GM19452 (cell line): ENCODE measurements at regions not wholly inside any gene's neighbourhood (a gene's known extent, or its start where the extent isn't known, plus 50 kb on each side); places are given as distances from the start of the nearest gene placed in this dataset.
"Not testable (repeated sequence)": the region's sequence is repeated elsewhere in the genome, so short reads cannot be mapped to it uniquely, and the experiment has no call there.

ENCODE experiments used
- ATAC-seq: cut with Tn5 transposase; IDR thresholded peaks from one replicate; pipeline ENCODE4 v1.9.1; 2021; ENCODE audit not compliant: unreplicated experiment

DNA sequence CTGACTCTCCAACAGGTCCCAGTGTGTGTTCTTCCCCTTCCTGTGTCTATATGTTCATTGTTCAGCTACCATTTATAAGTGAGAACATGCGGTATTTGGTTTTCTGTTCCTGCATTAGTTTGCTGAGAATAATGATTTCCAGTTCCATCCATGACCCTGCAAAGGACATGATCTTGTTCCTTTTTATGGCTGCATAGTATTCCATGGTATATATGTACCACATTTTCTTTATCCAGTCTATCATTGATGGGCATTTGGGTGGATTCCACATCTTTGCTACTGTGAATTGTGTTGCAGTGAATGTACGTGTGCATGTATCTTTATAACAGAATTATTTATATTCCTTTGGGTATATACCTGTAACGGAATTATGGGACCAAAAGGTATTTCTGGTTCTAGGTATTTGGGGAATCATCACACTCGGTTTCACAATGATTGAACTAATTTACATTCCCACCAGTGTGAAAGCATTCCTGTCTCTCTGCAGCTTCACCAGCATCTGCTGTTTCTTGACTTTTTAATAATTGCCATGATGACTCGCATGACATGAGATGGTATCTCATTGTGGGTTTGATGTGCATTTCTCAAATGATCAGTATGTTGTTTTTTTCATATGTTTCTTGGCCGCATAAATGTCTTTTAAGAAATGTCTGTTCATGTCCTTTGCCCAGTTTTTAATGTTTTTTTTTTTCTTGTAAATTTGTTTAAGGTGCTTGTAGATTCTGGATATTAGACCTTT lies 60.2 kb downstream of the LSMEM1 start:
- no peak for ATAC-seq

DNA sequence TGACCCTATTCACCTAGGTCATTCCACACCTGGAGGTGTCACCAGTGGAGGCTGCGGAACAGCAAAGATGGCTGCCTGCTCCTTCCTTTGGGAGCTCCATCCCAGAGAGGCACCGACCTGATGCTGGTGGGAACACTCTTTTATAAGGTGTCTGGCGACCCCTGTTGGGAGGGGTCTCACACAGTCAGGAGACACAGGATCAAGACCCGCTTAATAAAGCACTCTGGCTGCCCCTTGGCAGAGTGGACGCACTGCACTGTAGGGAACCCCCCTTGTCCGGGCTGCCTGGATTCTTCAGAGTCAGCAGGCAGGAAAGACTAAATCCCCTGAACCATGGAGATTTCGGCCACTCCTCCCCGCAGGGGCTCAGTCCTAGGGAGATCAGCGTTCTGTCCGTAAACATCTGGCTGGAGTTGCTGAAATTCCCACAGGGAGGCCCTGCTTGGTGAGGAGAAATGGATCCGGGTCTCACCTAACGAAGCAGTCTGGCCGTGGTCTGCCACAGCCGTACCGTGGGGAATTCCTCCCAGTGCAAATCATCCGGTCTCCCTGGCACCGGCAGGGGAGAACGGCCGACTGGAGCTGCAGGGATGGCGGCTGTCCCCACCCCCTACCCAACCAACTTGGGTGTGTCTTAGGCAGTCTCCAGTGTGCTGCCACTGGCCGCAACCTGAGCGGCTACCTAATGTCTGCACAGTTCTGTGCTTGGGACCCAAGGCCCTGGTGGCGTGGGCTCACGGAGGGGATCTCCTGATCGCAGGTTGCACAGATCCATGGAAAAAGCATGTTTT lies 66.1 kb downstream of the LSMEM1 start:
- ATAC-seq: no peak

DNA sequence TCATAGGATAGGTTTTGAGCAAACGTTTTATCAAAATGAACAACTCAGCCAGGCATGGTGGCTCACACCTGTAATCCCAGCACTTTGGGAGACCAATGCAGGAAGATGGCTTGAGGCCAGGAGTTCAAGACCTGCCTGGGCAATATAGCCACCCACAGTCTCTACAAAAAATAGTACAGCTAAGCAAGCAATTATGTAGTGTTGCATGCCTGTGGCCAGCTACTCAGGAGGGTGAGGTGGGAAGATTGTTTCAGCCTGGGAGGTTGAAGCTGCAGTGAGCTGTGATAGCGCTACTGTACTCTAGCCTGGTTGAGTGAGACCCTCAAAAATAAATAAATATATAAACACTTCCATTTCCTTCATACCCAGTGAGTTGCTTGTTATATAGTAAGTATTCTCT lies 67.1 kb downstream of the LSMEM1 start:
- no peak for ATAC-seq

DNA sequence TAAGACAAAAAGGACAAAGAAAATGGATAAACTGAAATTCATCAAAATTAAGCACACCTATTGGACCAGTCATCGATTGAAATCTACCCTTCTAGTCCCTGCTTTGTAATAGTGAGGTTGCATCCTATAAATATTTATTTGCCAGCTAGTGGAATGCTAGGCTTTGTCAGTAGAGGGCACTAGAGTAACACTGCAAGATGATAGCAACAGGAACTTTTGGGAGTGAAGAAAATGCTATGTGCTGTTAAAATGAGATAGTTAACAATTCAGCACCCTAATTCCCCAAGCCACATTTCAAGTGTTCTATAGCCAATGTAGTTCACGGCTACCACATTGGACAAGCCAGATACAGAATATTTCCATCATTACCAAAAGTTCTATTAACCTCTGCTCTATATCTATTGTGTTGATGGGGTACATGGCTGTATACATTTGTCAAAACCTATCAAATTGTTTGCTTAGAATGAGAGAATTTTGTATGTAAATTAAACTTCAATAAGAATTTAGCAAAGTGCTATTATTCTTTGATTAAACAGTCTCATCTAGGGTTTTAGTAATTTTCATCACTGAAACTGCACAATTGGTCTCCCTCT lies 69.8 kb downstream of the LSMEM1 start:
- ATAC-seq: peak; percentile 87

DNA sequence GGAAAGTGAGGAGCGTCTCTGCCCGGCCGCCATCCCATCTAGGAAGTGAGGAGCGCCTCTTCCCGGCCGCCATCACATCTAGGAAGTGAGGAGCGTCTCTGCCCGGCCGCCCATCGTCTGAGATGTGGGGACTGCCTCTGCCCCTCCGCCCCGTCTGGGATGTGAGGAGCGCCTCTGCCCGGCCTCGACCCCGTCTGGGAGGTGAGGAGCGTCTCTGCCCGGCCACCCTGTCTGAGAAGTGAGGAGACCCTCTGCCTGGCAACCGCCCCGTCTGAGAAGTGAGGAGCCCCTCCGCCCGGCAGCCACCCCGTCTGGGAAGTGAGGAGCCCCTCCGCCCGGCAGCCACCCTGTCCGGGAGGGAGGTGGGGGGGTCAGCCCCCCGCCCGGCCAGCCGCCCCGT lies 70.7 kb downstream of the LSMEM1 start:
- ATAC-seq: not testable (repeated sequence)

DNA sequence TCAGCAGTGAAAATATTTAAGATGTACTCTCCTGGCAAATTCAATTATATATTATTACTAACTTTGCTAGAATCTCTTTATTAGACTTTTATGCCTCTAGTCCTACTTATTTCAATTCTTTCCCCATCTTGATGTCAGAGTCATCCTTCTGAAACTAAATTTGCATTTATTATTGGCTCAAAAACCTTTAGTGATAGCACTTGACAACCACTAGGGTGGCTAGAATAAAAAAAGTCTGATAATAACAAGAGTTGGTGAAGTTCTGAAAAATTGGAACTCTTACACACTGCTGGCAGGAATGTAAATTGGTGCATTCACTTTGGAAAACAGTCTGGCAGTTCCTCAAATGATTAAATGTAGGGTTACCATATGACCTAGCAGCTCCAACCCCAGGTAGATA lies 73.8 kb downstream of the LSMEM1 start:
- no peak for ATAC-seq

DNA sequence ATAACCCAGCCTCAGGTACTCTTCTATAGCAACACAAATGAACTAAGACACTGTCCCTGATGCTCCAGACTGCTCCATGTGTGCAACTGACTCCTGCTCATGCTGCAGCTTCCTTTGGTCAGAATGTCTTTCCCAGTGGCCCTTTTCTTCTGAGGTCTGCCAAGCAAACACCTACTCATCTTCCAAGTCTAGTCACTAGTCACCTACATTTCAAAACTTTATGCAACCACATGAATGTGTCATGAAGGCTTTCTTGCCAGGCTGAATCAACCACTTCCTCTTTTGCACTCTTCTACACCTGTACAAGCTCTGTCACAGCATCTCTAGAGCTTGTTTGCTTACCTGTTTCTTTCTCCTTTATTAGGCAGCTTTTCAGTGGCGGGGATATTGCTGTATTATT lies 75.8 kb downstream of the LSMEM1 start:
- ATAC-seq: peak; percentile 93

DNA sequence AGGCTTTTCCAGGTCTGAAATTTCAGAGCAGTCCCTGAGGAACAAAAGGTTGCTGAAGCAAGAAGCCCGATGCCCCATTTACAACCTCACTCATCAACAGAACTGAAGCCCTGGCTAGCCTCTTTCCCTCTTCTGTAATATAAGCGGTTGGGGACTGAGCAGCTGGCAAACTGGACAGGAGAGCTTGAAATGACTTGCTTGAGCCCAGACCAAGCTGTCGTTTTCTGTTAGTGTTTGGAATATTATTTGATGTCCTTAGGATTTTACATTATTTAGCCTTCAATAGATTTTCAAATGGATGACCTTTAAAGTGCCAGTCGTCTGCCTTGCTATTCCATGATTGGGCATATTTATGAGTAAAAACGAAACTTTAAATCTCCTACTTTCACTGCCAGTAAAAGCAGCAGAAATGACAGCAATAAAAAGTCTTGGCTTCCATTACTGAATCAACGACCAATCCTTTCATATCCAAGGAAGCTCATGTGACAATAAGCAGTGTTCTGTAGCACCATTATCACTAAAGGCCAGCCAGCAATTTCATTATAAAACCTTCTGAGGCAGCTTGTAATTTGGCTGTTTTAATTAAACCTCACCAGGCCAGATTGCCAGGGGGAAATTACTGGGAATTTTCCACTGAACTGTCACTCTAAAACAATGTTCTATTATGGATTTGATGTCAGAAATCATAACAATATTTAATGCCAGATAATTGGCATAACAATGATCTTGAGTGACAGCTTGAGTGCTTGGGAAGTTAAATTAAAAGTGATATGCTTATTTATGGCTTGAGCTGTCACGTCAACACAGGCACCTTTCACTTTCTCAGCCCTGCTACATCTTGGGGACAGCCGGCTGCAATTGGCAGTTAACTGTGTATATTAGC lies 85.9 kb downstream of the LSMEM1 start:
- no peak for ATAC-seq

DNA sequence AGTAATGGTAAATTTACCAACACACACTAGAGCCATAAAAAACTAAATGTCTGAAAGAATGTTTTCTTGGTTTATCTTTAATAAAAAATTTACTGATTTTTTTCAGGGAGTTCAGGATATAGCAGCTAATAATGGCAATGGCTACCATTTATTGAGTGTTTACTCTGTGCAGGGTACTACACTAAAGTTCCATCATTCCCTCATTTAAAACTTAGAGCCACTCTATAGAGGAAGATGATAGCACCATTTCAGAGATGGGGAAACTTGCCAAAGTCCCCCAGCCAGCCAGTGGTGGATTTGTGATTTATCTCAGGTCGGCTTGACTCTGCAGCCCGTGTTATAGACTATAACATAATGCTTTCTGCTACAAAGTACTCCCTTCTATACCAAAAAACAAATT lies 86.6 kb downstream of the LSMEM1 start:
- no peak for ATAC-seq

DNA sequence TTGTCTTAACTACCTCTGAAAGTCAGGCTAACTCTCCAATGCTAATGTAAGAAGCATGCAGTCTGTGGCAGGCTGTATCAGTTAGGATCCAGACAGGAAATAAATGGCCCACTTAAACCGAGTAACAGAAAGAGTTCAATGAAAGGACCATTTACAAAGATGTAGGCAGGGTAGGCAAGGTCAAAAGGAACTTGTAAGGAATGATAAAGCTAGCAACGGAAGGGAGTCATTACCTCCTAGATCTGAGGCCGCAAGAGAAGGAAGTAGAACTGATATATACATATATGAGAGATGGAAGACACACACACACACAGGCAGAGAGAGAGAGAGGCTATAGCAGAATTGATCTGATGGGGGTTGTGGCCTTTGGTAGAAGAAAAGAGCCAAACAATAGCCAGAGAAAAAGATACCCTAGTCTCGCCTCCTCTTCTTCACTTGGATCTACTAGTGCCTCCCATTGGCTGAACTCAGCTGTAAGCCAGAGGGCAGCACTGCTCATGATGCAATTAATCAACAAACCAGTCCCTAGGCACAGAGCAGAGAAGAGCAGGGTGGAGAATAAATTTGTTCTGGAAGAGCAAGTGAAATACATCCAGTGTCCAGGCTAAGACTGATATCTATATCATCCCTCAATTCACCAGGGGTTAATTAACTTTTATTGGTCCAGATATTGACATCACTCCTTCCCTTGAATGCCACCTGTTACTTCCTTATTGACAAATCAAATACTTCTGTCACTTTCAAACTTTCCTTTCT lies 91.2 kb downstream of the LSMEM1 start:
- ATAC-seq: no peak

DNA sequence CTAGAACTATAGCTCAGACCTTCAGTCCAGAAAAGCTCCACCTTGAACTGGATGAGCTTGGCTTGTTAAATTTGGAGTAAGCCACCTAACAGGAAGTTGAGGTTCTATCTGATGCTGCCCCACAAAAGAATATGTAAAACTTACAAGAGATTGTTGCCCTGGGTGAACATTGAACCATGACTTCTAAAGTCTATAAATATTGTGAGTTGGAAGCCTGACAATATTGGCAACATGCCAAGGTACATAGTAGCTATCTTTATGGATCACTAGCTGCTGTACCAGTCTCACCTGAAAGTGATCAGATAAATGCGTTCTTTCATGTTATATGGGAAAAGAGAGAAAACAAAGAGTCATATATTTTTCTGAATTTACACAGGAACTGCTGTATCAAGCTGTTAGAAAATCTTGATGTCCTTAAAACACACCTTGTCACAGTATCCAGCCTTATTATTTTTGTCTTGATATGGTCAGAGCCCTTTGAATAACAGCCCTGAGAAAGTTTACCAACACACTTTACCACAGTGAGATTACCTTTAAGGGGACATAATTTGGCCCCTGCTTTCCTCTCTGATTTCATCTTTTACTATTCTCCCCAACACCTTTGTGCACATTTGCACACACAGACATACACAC lies 92.0 kb downstream of the LSMEM1 start:
- ATAC-seq: no peak

DNA sequence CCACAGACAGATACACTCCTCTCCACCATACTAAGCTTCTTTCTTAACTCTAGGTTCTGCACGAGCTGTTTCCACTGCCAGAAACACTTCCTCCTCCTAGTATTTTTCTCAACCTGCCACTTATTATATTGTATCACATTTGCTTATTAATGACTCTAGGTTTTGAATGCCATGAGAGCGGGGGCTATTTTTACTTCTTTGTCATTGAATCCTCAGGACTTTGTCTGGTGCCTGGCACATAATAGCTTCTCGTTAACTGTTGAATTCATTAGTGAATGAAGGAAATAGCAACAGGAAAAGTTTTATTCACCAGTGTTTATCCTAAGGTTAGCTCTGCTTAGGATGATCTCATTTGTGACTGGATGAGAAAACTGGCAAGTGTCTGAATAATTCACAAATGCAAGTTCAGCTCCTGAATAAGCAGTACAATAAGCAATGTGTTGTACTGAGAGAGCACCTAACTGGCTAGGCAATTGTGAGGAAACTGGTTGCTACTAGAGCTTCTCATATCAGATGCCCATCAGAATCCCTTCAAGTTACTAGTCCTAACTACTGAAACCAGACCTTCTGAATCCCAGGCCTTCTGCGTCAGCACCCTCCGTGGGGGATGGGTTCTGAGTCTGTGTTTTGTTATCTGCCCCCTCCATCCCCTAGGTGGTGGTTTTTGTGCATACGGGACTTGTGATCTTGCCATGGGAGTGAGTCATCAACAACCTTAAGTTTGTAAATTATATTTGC lies 92.7 kb downstream of the LSMEM1 start:
- no peak for ATAC-seq

DNA sequence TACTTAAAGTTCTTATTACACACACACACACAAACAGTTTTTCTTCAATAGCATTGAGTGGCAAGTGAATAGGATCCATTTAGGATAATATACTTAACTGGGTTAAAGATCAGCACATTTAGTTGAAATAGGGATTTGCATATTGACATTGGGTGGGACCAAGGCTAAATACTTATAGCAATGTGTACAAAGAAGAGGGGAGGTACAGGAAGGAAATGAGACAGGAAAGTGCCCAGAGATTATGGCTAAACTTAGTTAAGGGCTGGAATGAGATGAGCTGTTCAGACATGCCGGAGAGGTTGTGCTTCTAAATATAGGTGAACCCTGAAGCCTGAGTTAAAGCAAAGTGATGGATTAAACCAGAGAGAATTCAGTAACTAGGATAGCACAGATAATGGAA lies 95.1 kb downstream of the LSMEM1 start:
- no peak for ATAC-seq

DNA sequence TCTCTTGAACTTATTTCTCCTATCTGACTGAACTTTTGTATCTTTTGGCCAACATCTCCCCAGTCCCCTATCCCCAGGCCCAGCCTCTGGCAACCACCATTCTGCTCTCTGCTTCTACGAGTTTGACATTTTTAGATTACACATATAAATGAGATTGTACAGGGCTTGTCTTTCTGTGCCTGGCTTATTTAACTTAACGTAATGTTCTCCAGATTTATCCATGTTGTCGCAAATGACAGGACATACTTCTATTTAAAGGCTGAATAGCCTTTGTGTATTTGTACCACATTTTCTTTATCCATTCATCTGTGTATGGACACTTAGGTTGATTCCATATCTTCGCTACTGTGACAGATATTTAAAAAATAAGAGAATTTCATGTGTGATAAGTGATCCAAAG lies 98.6 kb downstream of the LSMEM1 start:
- ATAC-seq: no peak

DNA sequence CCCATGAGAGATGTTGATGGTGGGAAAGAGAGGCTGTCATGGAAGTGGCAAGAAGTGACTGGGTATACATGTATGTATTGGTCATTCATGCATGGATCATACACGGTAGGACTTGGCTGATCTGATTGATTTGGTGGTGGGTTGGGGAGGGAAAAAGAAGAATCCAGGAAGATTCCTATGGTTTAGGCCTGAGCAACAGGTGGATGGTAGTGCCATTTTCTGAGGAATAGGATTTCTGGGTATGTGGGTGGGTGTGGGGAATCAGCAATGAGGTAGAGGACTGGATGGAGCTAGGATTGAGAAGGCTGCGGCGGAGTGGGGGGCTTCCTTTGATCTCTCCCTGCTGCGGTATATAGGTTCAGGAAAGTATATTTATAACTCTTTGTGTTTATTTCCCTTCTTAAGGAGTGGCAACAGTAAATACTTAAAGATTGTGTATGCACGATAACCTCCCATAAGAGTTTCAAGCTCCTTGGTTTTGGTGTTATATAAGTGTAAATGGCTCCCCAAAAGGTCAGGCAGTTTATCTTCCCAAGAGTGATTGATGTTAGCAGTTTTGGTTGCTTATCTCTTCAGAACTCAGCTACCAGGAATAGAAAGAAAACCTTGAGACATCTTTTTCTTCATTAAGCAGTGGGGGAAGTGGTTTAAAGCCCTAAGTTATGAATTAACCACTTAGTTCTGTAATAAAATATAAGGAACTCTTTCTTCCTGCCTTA lies 100.1 kb downstream of the LSMEM1 start:
- ATAC-seq: no peak

DNA sequence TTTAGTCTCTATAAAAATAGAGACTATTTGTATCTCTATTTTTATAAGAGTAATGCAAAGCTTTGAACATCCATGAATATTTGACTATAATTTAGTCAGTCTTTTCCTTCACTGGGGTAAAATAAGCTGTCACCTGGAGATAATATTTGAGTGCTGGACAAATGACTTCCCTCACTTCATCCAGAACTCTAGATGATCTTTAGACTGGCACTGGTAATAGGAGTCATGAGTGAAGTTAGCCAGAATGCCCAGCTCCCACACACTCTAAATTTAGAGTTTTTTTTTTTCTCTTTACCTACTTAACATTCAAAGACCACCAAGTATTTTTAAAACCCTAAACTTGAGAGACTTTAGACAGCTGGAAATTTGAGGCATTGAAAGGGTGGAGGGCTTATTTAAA lies 100.7 kb downstream of the LSMEM1 start:
- ATAC-seq: no peak

DNA sequence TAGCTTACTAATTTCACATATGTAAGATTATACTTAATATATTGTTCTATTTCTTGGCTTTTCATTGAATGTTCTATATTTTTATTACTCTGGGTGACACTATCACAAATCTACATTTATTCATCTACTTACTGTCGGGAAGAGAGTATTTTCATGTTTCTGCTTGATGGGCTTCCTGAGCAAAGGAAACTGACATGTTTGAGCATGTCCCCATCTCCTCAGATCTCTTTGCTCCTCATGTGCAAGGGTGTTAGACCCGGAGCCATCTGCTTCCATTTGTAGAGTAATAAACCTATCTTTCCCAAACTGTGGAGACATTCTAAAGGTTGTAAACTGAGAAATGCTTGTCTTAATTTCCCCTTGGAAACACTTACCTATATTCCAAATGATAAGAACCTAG lies 103.5 kb downstream of the LSMEM1 start:
- ATAC-seq: no peak

DNA sequence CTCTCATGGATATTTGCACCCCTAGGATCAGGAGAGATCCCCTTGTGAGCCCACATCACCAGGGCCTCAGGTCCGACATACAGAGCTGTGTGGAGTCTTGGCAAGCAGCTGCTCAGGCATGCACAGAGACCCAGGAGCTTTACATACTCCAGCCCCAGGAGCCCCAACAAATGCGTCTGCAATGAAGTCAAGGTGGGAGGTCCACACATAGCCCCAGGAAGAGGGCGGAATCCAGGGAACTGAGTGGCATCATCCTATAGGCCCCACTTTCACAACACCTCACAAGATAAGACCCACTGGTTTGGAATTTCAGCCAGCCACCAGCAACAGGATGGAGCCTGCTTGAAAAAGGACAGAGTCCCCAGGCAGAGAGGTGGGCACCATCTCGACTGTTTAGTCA lies 106.7 kb downstream of the LSMEM1 start:
- ATAC-seq: no peak
